Right lobe of liver (tissue), 4 donors: ENCODE measurements at regions not wholly inside any gene's neighbourhood (a gene's known extent, or its start where the extent isn't known, plus 50 kb on each side); places are given as distances from the start of the nearest gene placed in this dataset.

Source experiments
- POLR2A ChIP-seq: fragments of 450-650 bp; IDR thresholded peaks from one replicate; pipeline ENCODE4 v1.6.1; 2017; ENCODE audit warnings: antibody characterized with exemption, mild to moderate bottlenecking
- TF ChIP-seq, protein P1 (sequence below), 4 donors: fragments of 200-600 bp in 3 of 4; fragments of 450-650 bp in 1 of 4; IDR thresholded peaks; one replicate each; pipeline versions ENCODE4 v1.5.1 to v1.8.0; 2016 to 2022; ENCODE audit warnings: antibody characterized with exemption in 4 of 4, mild to moderate bottlenecking in 2 of 4
- donor health status: DM: no; HTN: no; CAD: no.
- donor health status: DM: no; HTN: no; CAD: no.
- donor health status: DM: no; HTN: yes; CAD: no.

DNA sequence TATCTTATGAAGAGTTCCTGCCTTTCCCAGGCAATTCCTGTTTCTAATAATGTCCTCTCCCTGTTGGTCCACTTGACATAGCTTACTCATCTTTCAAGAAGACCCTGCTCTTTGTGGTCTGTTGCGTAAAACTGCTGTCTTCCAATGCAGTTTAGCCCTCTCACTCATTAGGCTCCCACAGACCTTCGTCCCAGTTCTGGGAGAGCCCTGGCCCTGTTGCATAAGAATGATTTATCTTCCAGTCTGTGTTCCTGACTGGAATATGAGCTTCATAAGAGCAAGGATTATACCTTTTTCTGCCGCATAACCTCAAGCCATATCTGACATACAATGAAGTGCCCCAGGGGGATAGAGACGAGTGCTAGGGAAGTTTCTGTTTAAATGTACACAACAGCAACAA lies 365.9 kb upstream of the NOVA1 start:
- TF ChIP-seq, protein P1, sequence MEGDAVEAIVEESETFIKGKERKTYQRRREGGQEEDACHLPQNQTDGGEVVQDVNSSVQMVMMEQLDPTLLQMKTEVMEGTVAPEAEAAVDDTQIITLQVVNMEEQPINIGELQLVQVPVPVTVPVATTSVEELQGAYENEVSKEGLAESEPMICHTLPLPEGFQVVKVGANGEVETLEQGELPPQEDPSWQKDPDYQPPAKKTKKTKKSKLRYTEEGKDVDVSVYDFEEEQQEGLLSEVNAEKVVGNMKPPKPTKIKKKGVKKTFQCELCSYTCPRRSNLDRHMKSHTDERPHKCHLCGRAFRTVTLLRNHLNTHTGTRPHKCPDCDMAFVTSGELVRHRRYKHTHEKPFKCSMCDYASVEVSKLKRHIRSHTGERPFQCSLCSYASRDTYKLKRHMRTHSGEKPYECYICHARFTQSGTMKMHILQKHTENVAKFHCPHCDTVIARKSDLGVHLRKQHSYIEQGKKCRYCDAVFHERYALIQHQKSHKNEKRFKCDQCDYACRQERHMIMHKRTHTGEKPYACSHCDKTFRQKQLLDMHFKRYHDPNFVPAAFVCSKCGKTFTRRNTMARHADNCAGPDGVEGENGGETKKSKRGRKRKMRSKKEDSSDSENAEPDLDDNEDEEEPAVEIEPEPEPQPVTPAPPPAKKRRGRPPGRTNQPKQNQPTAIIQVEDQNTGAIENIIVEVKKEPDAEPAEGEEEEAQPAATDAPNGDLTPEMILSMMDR (IDR thresholded peaks at IDR 0.05): no peak
- TF ChIP-seq POLR2A: no peak
